Calu3 (cell line): ENCODE measurements at regions not wholly inside any gene's neighbourhood (a gene's known extent, or its start where the extent isn't known, plus 50 kb on each side); places are given as distances from the start of the nearest gene placed in this dataset.

Source experiments
- BruUV-seq: library from RNA; stranded (reverse); fragments of 400-500 nt; replicated peaks from 2 replicates; lab custom pipeline; 2021; lab: Mats Ljungman, UMichigan
- CTCF ChIA-PET: fragments of 300-600 bp; sonication (Branson Sonifier 250); formaldehyde crosslinking; loops from one replicate; lab custom pipeline; 2022; ENCODE audit warnings: antibody characterized with exemption; lab: Charles Lee
- DNase-seq: peaks from one replicate; pipeline ENCODE4 v3.0.0; 2022
- H3K27ac Mint-ChIP-seq: one replicate; pipeline ENCODE4 v1.8.0; 2022; ENCODE audit warnings: mixed read lengths; ENCODE audit not compliant: unreplicated experiment
- H3K27me3 Mint-ChIP-seq: one replicate; pipeline ENCODE4 v1.8.0; 2022; ENCODE audit warnings: mixed read lengths; ENCODE audit not compliant: unreplicated experiment
- H3K36me3 Mint-ChIP-seq: one replicate; pipeline ENCODE4 v1.8.0; 2022; ENCODE audit warnings: mild to moderate bottlenecking, moderate library complexity, mixed read lengths; ENCODE audit not compliant: insufficient read depth, unreplicated experiment
- H3K4me1 Mint-ChIP-seq: one replicate; pipeline ENCODE4 v1.8.0; 2022; ENCODE audit warnings: mild to moderate bottlenecking, low read depth, mixed read lengths; ENCODE audit not compliant: unreplicated experiment
- H3K4me3 Mint-ChIP-seq: one replicate; pipeline ENCODE4 v1.8.0; 2022; ENCODE audit warnings: mild to moderate bottlenecking, low read depth, moderate library complexity, mixed read lengths; ENCODE audit not compliant: unreplicated experiment
- H3K9me3 Mint-ChIP-seq: one replicate; pipeline ENCODE4 v1.8.0; 2022; ENCODE audit warnings: low read depth, mixed read lengths; ENCODE audit not compliant: unreplicated experiment
- CTCF ChIP-seq: fragments of 200-600 bp; IDR thresholded peaks from one replicate; pipeline ENCODE4 v1.8.0; 2022; ENCODE audit warnings: antibody characterized with exemption; ENCODE audit not compliant: unreplicated experiment
- intact Hi-C: fragments of 100-400 bp; cut with micrococcal nuclease; formaldehyde crosslinking; loops from one replicate; pipeline ENCODE4 v1.10.0; 2022; ENCODE audit not compliant: unreplicated experiment

DNA sequence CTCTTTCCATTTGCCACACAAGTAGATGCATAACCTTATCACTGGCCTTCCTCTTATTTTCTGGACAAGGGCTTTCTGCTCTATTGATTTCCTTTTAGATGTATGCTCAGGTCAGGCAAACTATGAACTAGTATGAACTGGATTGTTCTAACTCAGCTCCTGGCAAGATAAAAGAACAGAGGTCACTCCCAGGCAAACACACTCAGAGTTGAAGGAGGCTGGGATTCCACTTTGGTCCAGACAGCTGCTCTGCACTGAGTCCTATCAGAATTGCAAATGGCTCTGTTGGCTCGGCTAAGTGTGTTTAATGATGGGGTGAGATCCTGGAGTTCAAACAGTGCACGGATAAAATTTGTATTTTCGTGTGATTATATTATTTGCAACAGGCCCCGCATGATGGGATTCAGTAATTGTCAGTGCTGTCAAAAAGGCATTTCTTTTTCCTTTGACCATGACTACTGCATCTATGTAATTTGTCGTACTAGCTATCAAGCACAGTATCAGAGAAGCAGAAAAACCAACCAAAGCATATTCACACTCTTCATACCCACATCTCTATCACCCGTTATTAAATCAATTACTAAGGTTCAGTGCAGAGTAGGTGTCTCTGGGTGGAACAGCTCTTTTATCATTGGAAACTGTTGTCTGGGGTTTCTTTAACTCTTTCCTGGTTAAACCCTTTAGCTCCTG lies 288.1 kb upstream of the PRKCQ start:
- TF ChIP-seq CTCF, result no peak
- H3K36me3 Mint-ChIP-seq, result no peaks in the 10 kb centered on the region
- DNase-seq, result no peak
- CTCF ChIA-PET, result no interaction called here
- H3K27me3 Mint-ChIP-seq, result peaks cover 11% of the 10 kb centered on the region
- H3K9me3 Mint-ChIP-seq, result no peaks in the 10 kb centered on the region
- H3K4me1 Mint-ChIP-seq, result no peaks in the 10 kb centered on the region
- no peak overlapping the region for H3K27ac Mint-ChIP-seq
- no peak overlapping the region for H3K4me3 Mint-ChIP-seq
- no TSS peak for BruUV-seq
- intact Hi-C loops, result no loop called here

DNA sequence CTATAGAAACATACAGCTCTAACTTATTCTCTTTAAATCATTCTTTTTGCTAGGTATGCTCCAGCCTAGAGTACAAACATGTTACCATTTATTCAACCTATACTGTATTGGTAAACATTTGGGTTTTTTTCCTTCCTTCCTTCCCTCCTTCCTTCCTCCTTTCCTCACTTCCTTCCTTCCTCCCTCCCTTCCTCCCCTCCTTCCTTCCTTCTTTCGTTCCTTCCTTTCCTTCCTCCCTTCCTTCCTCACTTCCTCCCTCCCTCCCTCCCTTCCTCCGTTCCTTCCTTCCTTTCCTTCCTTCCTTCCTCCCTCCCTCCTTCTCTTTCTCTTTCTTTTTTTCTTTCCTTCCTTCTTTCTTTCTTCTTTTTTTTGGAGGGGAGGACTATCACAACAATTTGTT lies 286.7 kb upstream of the PRKCQ start:
- Mint-ChIP-seq H3K36me3 (no peaks in the 10 kb centered on the region), H3K27me3 (peaks cover 12% of the 10 kb centered on the region), H3K27ac (no peak overlapping the region), H3K4me3 (no peak overlapping the region), H3K4me1 (no peaks in the 10 kb centered on the region), H3K9me3 (no peaks in the 10 kb centered on the region)
- DNase-seq, result no peak
- BruUV-seq, result no TSS peak
- CTCF ChIA-PET, result no interaction called here
- TF ChIP-seq CTCF, result no peak
- intact Hi-C loops, result no loop called here

GRCh38 chr10:6864142-6864541 lies 284.1 kb upstream of the PRKCQ start:
- TF ChIP-seq CTCF, result no peak
- no TSS peak for BruUV-seq
- DNase-seq, result no peak
- H3K27me3 Mint-ChIP-seq, result peaks cover 15% of the 10 kb centered on the region
- CTCF ChIA-PET, result no interaction called here
- no peak overlapping the region for H3K27ac Mint-ChIP-seq
- H3K36me3 Mint-ChIP-seq, result no peaks in the 10 kb centered on the region
- no peaks in the 10 kb centered on the region for H3K9me3 Mint-ChIP-seq
- no peaks in the 10 kb centered on the region for H3K4me1 Mint-ChIP-seq
- no peak overlapping the region for H3K4me3 Mint-ChIP-seq
- intact Hi-C loops, result no loop called here

DNA sequence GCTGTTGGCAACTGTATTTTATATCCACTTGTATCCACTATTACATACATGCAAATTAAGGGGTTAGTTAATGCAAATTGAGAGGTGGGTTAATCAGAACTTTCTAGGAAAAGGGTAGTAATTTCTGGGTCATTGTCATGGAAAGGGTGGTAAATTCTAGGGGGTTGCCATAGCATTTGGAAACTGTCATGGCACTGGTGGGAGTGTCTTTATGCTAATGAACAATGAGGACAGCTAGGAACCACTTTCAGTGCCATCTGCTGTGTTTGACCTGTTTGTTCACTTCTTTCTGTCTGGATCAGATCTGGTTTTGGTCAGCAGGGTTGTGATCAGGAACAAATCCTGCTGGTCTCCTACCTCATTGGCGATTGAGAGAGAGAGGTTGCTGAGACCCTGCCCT lies 283.3 kb upstream of the PRKCQ start:
- DNase-seq, result no peak
- H3K27me3 Mint-ChIP-seq, result peaks cover 22% of the 10 kb centered on the region
- BruUV-seq, result no TSS peak
- H3K4me1 Mint-ChIP-seq, result no peaks in the 10 kb centered on the region
- no peak overlapping the region for H3K27ac Mint-ChIP-seq
- CTCF ChIA-PET, result no interaction called here
- H3K4me3 Mint-ChIP-seq, result no peak overlapping the region
- H3K9me3 Mint-ChIP-seq, result peaks cover 4% of the 10 kb centered on the region
- H3K36me3 Mint-ChIP-seq, result no peaks in the 10 kb centered on the region
- intact Hi-C loops, result no loop called here
- TF ChIP-seq CTCF, result no peak
